ENCODE measurements at regions not wholly inside any gene's neighbourhood (a gene's known extent, or its start where the extent isn't known, plus 50 kb on each side); places are given as distances from the start of the nearest gene placed in this dataset.
"Not testable (repeated sequence)": the region's sequence is repeated elsewhere in the genome, so short reads cannot be mapped to it uniquely, and the experiment has no call there.

DNA sequence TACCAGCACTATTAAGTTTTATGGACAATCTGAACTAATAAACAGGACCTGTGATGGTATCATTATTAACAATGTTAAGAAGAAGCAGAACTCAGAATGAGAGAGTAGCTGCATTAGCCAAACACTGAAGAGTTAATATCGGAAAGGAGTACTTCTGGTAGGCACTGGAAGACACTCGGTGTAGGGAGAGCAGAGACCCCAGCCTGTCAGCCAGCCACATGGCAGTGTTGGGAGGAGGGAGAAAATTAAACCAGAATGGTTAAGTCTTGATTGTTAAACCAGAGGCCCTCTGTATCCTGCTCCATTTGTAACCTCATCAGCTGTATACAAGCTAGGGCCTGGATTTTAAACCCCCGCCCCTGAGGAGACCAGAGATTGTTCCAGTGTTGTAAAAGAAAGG is 263.3 kb downstream of the SRGAP2C start:
- TF ChIP-seq, protein P1, sequence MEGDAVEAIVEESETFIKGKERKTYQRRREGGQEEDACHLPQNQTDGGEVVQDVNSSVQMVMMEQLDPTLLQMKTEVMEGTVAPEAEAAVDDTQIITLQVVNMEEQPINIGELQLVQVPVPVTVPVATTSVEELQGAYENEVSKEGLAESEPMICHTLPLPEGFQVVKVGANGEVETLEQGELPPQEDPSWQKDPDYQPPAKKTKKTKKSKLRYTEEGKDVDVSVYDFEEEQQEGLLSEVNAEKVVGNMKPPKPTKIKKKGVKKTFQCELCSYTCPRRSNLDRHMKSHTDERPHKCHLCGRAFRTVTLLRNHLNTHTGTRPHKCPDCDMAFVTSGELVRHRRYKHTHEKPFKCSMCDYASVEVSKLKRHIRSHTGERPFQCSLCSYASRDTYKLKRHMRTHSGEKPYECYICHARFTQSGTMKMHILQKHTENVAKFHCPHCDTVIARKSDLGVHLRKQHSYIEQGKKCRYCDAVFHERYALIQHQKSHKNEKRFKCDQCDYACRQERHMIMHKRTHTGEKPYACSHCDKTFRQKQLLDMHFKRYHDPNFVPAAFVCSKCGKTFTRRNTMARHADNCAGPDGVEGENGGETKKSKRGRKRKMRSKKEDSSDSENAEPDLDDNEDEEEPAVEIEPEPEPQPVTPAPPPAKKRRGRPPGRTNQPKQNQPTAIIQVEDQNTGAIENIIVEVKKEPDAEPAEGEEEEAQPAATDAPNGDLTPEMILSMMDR (IDR thresholded peaks at IDR 0.05; ENCODE audit: low read length): not testable (repeated sequence)
- TF ChIP-seq EZH2 (IDR thresholded peaks at IDR 0.05; ENCODE audit: borderline replicate concordance, low read length): not testable (repeated sequence)

Measured in OCI-LY1 (cell line).